Activated B cell treated with CpG ODN at 0.5 μM for 24 hours (primary cell): ENCODE measurements at regions not wholly inside any gene's neighbourhood (a gene's known extent, or its start where the extent isn't known, plus 50 kb on each side); places are given as distances from the start of the nearest gene placed in this dataset.
"Not testable (repeated sequence)": the region's sequence is repeated elsewhere in the genome, so short reads cannot be mapped to it uniquely, and the experiment has no call there.

ENCODE experiments used
- ATAC-seq: fragments of 200-7000 bp; cut with Tn5 transposase; one replicate; pipeline ENCODE4 v1.10.0; 2021; ENCODE audit warnings: low read depth, mild to moderate bottlenecking, moderate library complexity
- CTCF ChIA-PET: fragments of 350-600 bp; sonication (Branson Sonifier 250); formaldehyde crosslinking; loops from one replicate; lab custom pipeline; 2021; ENCODE audit warnings: antibody characterized with exemption; lab: Charles Lee
- POLR2A ChIA-PET: fragments of 350-600 bp; sonication (Branson Sonifier 250); formaldehyde crosslinking; loops from one replicate; lab custom pipeline; 2021; ENCODE audit warnings: antibody characterized with exemption; lab: Charles Lee
- DNase-seq: peaks from one replicate; pipeline ENCODE4 v3.0.0; 2022
- H3K27ac Mint-ChIP-seq: one replicate; pipeline ENCODE4 v1.8.0; 2020; ENCODE audit warnings: mixed read lengths
- H3K27me3 Mint-ChIP-seq: one replicate; pipeline ENCODE4 v1.8.0; 2021; ENCODE audit warnings: mixed read lengths
- H3K36me3 Mint-ChIP-seq: one replicate; pipeline ENCODE4 v1.8.0; 2021; ENCODE audit warnings: low read depth, mixed read lengths
- H3K4me1 Mint-ChIP-seq: one replicate; pipeline ENCODE4 v1.8.0; 2021; ENCODE audit warnings: mixed read lengths
- H3K4me3 Mint-ChIP-seq: one replicate; pipeline ENCODE4 v1.8.0; 2020; ENCODE audit warnings: mild to moderate bottlenecking, mixed read lengths
- H3K9me3 Mint-ChIP-seq: one replicate; pipeline ENCODE4 v1.8.0; 2020; ENCODE audit warnings: mixed read lengths
- CTCF ChIP-seq: fragments of 200-600 bp; IDR thresholded peaks from one replicate; pipeline ENCODE4 v1.8.0; 2022; ENCODE audit warnings: antibody characterized with exemption, mild to moderate bottlenecking
- intact Hi-C: fragments of 100-400 bp; cut with micrococcal nuclease; formaldehyde crosslinking; loops from one replicate; pipeline ENCODE4 v1.15.1; 2024

- H3K4me1 Mint-ChIP-seq: no peaks in the 10 kb centered on the region
- ChIA-PET CTCF (no interaction called here), POLR2A (no interaction called here)
- no peaks in the 10 kb centered on the region for H3K36me3 Mint-ChIP-seq
- peaks cover 23% of the 10 kb centered on the region for H3K27me3 Mint-ChIP-seq
- DNase-seq: no peak
- no peak overlapping the region for H3K4me3 Mint-ChIP-seq
- intact Hi-C loops: no loop called here
- TF ChIP-seq CTCF: no peak
- H3K27ac Mint-ChIP-seq: no peak overlapping the region
- peaks cover 5% of the 10 kb centered on the region for H3K9me3 Mint-ChIP-seq
- ATAC-seq: no peak
Measured at GRCh38 chr20:5390720-5391119, 74.0 kb upstream of the PROKR2 start.

- intact Hi-C loops, DNase-seq, H3K36me3 Mint-ChIP-seq, H3K4me1 Mint-ChIP-seq, H3K4me3 Mint-ChIP-seq, ATAC-seq, POLR2A ChIA-PET, H3K27ac Mint-ChIP-seq, CTCF ChIA-PET: not testable (repeated sequence)
- peaks cover 21% of the 10 kb centered on the region for H3K27me3 Mint-ChIP-seq
- H3K9me3 Mint-ChIP-seq: peaks cover 14% of the 10 kb centered on the region
Measured at GRCh38 chr20:5386846-5387245, 70.1 kb upstream of the PROKR2 start.

- CTCF ChIA-PET, H3K36me3 Mint-ChIP-seq, ATAC-seq, H3K4me1 Mint-ChIP-seq, POLR2A ChIA-PET, intact Hi-C loops, H3K27ac Mint-ChIP-seq, DNase-seq, H3K4me3 Mint-ChIP-seq: not testable (repeated sequence)
- H3K9me3 Mint-ChIP-seq: peaks cover 10% of the 10 kb centered on the region
- peaks cover 13% of the 10 kb centered on the region for H3K27me3 Mint-ChIP-seq
Measured at GRCh38 chr20:5381527-5381926, 64.8 kb upstream of the PROKR2 start.

- ATAC-seq (no peak), DNase-seq (no peak)
- H3K27ac Mint-ChIP-seq: no peak overlapping the region
- no peaks in the 10 kb centered on the region for H3K36me3 Mint-ChIP-seq
- POLR2A ChIA-PET: no interaction called here
- H3K9me3 Mint-ChIP-seq: no peaks in the 10 kb centered on the region
- H3K4me1 Mint-ChIP-seq: no peaks in the 10 kb centered on the region
- TF ChIP-seq CTCF: no peak
- intact Hi-C loops: no loop called here
- CTCF ChIA-PET: no interaction called here
- H3K4me3 Mint-ChIP-seq: no peak overlapping the region
- H3K27me3 Mint-ChIP-seq: no peaks in the 10 kb centered on the region
Measured at GRCh38 chr20:5377484-5377883, 60.7 kb upstream of the PROKR2 start.

- ATAC-seq: no peak
- no peak for DNase-seq
Measured at GRCh38 chr20:5376228-5376627, 59.5 kb upstream of the PROKR2 start.

GRCh38 chr20:5374171-5374570 lies 57.4 kb upstream of the PROKR2 start:
- Mint-ChIP-seq H3K27me3 (peaks cover 2% of the 10 kb centered on the region), H3K9me3 (no peaks in the 10 kb centered on the region), H3K27ac (no peak overlapping the region), H3K4me3 (no peak overlapping the region), H3K4me1 (no peaks in the 10 kb centered on the region), H3K36me3 (no peaks in the 10 kb centered on the region)
- no peak for DNase-seq
- POLR2A ChIA-PET: no interaction called here
- intact Hi-C loops: no loop called here
- CTCF ChIA-PET: no interaction called here
- no peak for TF ChIP-seq CTCF
- ATAC-seq: no peak

More at GRCh38 chr20:5376228-5376627, 59.5 kb upstream of the PROKR2 start:
- Mint-ChIP-seq H3K9me3 (no peaks in the 10 kb centered on the region), H3K4me3 (no peak overlapping the region), H3K27ac (no peak overlapping the region), H3K27me3 (no peaks in the 10 kb centered on the region), H3K4me1 (no peaks in the 10 kb centered on the region), H3K36me3 (no peaks in the 10 kb centered on the region)
- intact Hi-C loops: no loop called here
- no peak for TF ChIP-seq CTCF
- ChIA-PET POLR2A (no interaction called here), CTCF (no interaction called here)
